BJ (cell line): ENCODE measurements at regions not wholly inside any gene's neighbourhood (a gene's known extent, or its start where the extent isn't known, plus 50 kb on each side); places are given as distances from the start of the nearest gene placed in this dataset.

Source experiments
- CTCF ChIA-PET: fragments of 350-600 bp; formaldehyde crosslinking; extraction: SDS; loops from one replicate; lab custom pipeline; 2021; ENCODE audit warnings: antibody characterized with exemption, inconsistent platforms; lab: Yijun Ruan, JAX
- POLR2A ChIA-PET: fragments of 300-600 bp; sonication (Branson Sonifier 250); formaldehyde crosslinking; extraction: SDS; loops from one replicate; lab custom pipeline; 2021; ENCODE audit warnings: antibody characterized with exemption; lab: Charles Lee
- DNase-seq: peaks from one replicate; pipeline ENCODE4 v3.0.0-alpha.2; 2011; ENCODE audit warnings: low read depth
- H3K27me3 ChIP-seq: 2 replicates; pipeline ENCODE4 v1.6.0; 2011; ENCODE audit warnings: low read length; ENCODE audit not compliant: control insufficient read depth, insufficient read depth
- H3K36me3 ChIP-seq: 2 replicates; pipeline ENCODE4 v1.5.1; 2011; ENCODE audit warnings: low read length; ENCODE audit not compliant: control insufficient read depth, insufficient read depth
- H3K4me3 ChIP-seq: 2 replicates; pipeline ENCODE4 v1.5.1; 2011; ENCODE audit warnings: low read depth, mild to moderate bottlenecking, control low read depth, low read length
- CTCF ChIP-seq: IDR thresholded peaks from 2 replicates; pipeline ENCODE4 v1.5.1; 2011; ENCODE audit warnings: low read depth, mild to moderate bottlenecking, control low read depth, inconsistent platforms, low read length, moderate library complexity; ENCODE audit not compliant: insufficient read depth

GRCh38 chr2:41963661-41964525, 83.9 kb upstream of the PKDCC start:
- DNase-seq = no peak
- Histone ChIP-seq H3K36me3 (no peaks in the 10 kb centered on the region), H3K4me3 (no peak overlapping the region), H3K27me3 (peaks cover 34% of the 10 kb centered on the region)
- CTCF ChIA-PET = interaction anchor here (0.7 kb wide), 1 partner anchor 11 kb away, joined by 3 read pairs; no protein-coding TSS in a partner anchor
- POLR2A ChIA-PET = no interaction called here
- no peak for TF ChIP-seq CTCF

GRCh38 chr2:41965173-41965908, 82.5 kb upstream of the PKDCC start:
- H3K27me3 ChIP-seq = peaks cover 29% of the 10 kb centered on the region
- POLR2A ChIA-PET = interaction anchor here (0.7 kb wide), 1 partner anchor 10 kb away, joined by 4 read pairs; no protein-coding TSS in a partner anchor
- CTCF ChIA-PET = no interaction called here
- H3K36me3 ChIP-seq = no peaks in the 10 kb centered on the region
- H3K4me3 ChIP-seq = no peak overlapping the region
- DNase-seq = no peak
- TF ChIP-seq CTCF = no peak

GRCh38 chr2:41965909-41966295, 81.9 kb upstream of the PKDCC start:
- Histone ChIP-seq H3K36me3 (no peaks in the 10 kb centered on the region), H3K4me3 (no peak overlapping the region), H3K27me3 (peaks cover 27% of the 10 kb centered on the region)
- no peak for DNase-seq
- TF ChIP-seq CTCF = no peak
- ChIA-PET CTCF (interaction anchor here (1.0 to 1.7 kb wide), 3 partner anchors 8 to 112 kb away, joined by 3 to 6 read pairs (median 4); no protein-coding TSS in a partner anchor), POLR2A (interaction anchor here (0.6 to 0.7 kb wide), 2 partner anchors 11 to 14 kb away, joined by 3 to 4 read pairs; no protein-coding TSS in a partner anchor)

- CTCF ChIA-PET = interaction anchor here (1.0 to 1.7 kb wide), 4 partner anchors 9 to 113 kb away, joined by 3 to 6 read pairs (median 4); no protein-coding TSS in a partner anchor
- no peak for TF ChIP-seq CTCF
- peaks cover 23% of the 10 kb centered on the region for H3K27me3 ChIP-seq
- peak; percentile 79 for DNase-seq
- H3K36me3 ChIP-seq = no peaks in the 10 kb centered on the region
- POLR2A ChIA-PET = interaction anchor here (0.6 to 0.7 kb wide), 3 partner anchors 11 to 249 kb away, joined by 3 to 4 read pairs (median 4); no protein-coding TSS in a partner anchor
- H3K4me3 ChIP-seq = no peak overlapping the region
These were observed 81.4 kb upstream of the PKDCC start for GRCh38 chr2:41966431-41966893.
